ENCODE measurements at regions not wholly inside any gene's neighbourhood (a gene's known extent, or its start where the extent isn't known, plus 50 kb on each side); places are given as distances from the start of the nearest gene placed in this dataset.
A peak's percentile ranks its signal among the peaks of the same experiment; 100 is the strongest.

- CTCF ChIA-PET = no interaction called here
- no peak overlapping the region for H3K4me3 ChIP-seq (ENCODE audit: low read length)
These were observed 625.4 kb downstream of the KCNJ2 start for GRCh38 chr17:70794738-70795137.

GRCh38 chr17:70795620-70796019 is 626.3 kb downstream of the KCNJ2 start:
- H3K27ac Mint-ChIP-seq = no peak overlapping the region
- Histone ChIP-seq H3K4me1 (ENCODE audit: insufficient read depth, low read length) (no peaks in the 10 kb centered on the region), H3K27me3 (ENCODE audit: insufficient read depth, low read length, poor library complexity, severe bottlenecking) (no peaks in the 10 kb centered on the region), H3K9me3 (ENCODE audit: low read length) (no peaks in the 10 kb centered on the region), H3K4me3 (ENCODE audit: low read length) (no peak overlapping the region), H3K27ac (ENCODE audit: low read depth, low read length) (no peak overlapping the region), H3K36me3 (ENCODE audit: insufficient read depth, low read length) (no peaks in the 10 kb centered on the region)
- POLR2A ChIA-PET = no interaction called here
- peaks cover 0 to 2% (median 0%) of the 10 kb centered on the region in 3 donors for H3K36me3 Mint-ChIP-seq
- DNase-seq = no peak
- H3K4me1 Mint-ChIP-seq = no peaks in the 10 kb centered on the region
- H3K9me3 Mint-ChIP-seq = peaks cover 0 to 7% (median 1%) of the 10 kb centered on the region in 5 donors
- CTCF ChIA-PET = no interaction called here
- no peaks in the 10 kb centered on the region for H3K27me3 Mint-ChIP-seq
- no peak overlapping the region for H3K4me3 Mint-ChIP-seq

More at GRCh38 chr17:70794738-70795137, 625.4 kb downstream of the KCNJ2 start:
- DNase-seq = no peak
- Mint-ChIP-seq H3K4me1 (no peaks in the 10 kb centered on the region), H3K27ac (no peak overlapping the region), H3K36me3 (peaks cover 0 to 2% (median 0%) of the 10 kb centered on the region in 3 donors), H3K27me3 (no peaks in the 10 kb centered on the region), H3K9me3 (peaks cover 0 to 8% (median 1%) of the 10 kb centered on the region in 5 donors), H3K4me3 (no peak overlapping the region)
- Histone ChIP-seq H3K27ac (ENCODE audit: low read depth, low read length) (no peak overlapping the region), H3K9me3 (ENCODE audit: low read length) (no peaks in the 10 kb centered on the region), H3K27me3 (ENCODE audit: insufficient read depth, low read length, poor library complexity, severe bottlenecking) (no peaks in the 10 kb centered on the region), H3K36me3 (ENCODE audit: insufficient read depth, low read length) (no peaks in the 10 kb centered on the region), H3K4me1 (ENCODE audit: insufficient read depth, low read length) (no peaks in the 10 kb centered on the region)
- POLR2A ChIA-PET = no interaction called here

- no peaks in the 10 kb centered on the region for H3K27me3 Mint-ChIP-seq
- no peaks in the 10 kb centered on the region for H3K4me1 Mint-ChIP-seq
- ChIA-PET POLR2A (no interaction called here), CTCF (no interaction called here)
- no peak for DNase-seq
- H3K36me3 Mint-ChIP-seq = peaks cover 0 to 2% (median 0%) of the 10 kb centered on the region in 3 donors
- Histone ChIP-seq H3K4me1 (ENCODE audit: insufficient read depth, low read length) (no peaks in the 10 kb centered on the region), H3K27me3 (ENCODE audit: insufficient read depth, low read length, poor library complexity, severe bottlenecking) (no peaks in the 10 kb centered on the region), H3K27ac (ENCODE audit: low read depth, low read length) (no peak overlapping the region), H3K36me3 (ENCODE audit: insufficient read depth, low read length) (no peaks in the 10 kb centered on the region), H3K9me3 (ENCODE audit: low read length) (no peaks in the 10 kb centered on the region), H3K4me3 (ENCODE audit: low read length) (no peak overlapping the region)
- H3K9me3 Mint-ChIP-seq = peaks cover 0 to 10% (median 0%) of the 10 kb centered on the region in 5 donors
- no peak overlapping the region for H3K4me3 Mint-ChIP-seq
- H3K27ac Mint-ChIP-seq = no peak overlapping the region
These were observed 627.4 kb downstream of the KCNJ2 start for GRCh38 chr17:70796757-70797156.

GRCh38 chr17:70797166-70797565 is 627.8 kb downstream of the KCNJ2 start:
- POLR2A ChIA-PET = no interaction called here
- Mint-ChIP-seq H3K36me3 (peaks cover 0 to 2% (median 0%) of the 10 kb centered on the region in 3 donors), H3K27me3 (no peaks in the 10 kb centered on the region), H3K27ac (peak overlapping the region in 1 of 8 donors; percentile 32), H3K4me3 (no peak overlapping the region), H3K9me3 (peaks cover 0 to 10% (median 0%) of the 10 kb centered on the region in 5 donors), H3K4me1 (no peaks in the 10 kb centered on the region)
- Histone ChIP-seq H3K4me1 (ENCODE audit: insufficient read depth, low read length) (no peaks in the 10 kb centered on the region), H3K9me3 (ENCODE audit: low read length) (no peaks in the 10 kb centered on the region), H3K4me3 (ENCODE audit: low read length) (no peak overlapping the region), H3K27me3 (ENCODE audit: insufficient read depth, low read length, poor library complexity, severe bottlenecking) (no peaks in the 10 kb centered on the region), H3K36me3 (ENCODE audit: insufficient read depth, low read length) (no peaks in the 10 kb centered on the region), H3K27ac (ENCODE audit: low read depth, low read length) (no peak overlapping the region)
- DNase-seq = no peak
- CTCF ChIA-PET = no interaction called here

GRCh38 chr17:70804161-70804560 is 634.8 kb downstream of the KCNJ2 start:
- Mint-ChIP-seq H3K4me1 (no peaks in the 10 kb centered on the region), H3K4me3 (no peak overlapping the region), H3K27ac (no peak overlapping the region), H3K27me3 (no peaks in the 10 kb centered on the region), H3K36me3 (no peaks in the 10 kb centered on the region), H3K9me3 (peaks cover 0 to 13% (median 3%) of the 10 kb centered on the region in 5 donors)
- no peak overlapping the region for H3K4me3 ChIP-seq (ENCODE audit: low read length)
- H3K27ac ChIP-seq (ENCODE audit: low read depth, low read length) = no peak overlapping the region
- CTCF ChIA-PET = no interaction called here
- no peaks in the 10 kb centered on the region for H3K4me1 ChIP-seq (ENCODE audit: insufficient read depth, low read length)
- H3K9me3 ChIP-seq (ENCODE audit: low read length) = no peaks in the 10 kb centered on the region
- H3K27me3 ChIP-seq (ENCODE audit: insufficient read depth, low read length, poor library complexity, severe bottlenecking) = no peaks in the 10 kb centered on the region
- POLR2A ChIA-PET = no interaction called here
- no peaks in the 10 kb centered on the region for H3K36me3 ChIP-seq (ENCODE audit: insufficient read depth, low read length)
- no peak for DNase-seq

- Mint-ChIP-seq H3K27me3 (no peaks in the 10 kb centered on the region), H3K9me3 (peaks cover 3 to 15% (median 4%) of the 10 kb centered on the region in 5 donors), H3K36me3 (no peaks in the 10 kb centered on the region), H3K4me1 (no peaks in the 10 kb centered on the region), H3K4me3 (no peak overlapping the region), H3K27ac (no peak overlapping the region)
- H3K4me1 ChIP-seq (ENCODE audit: insufficient read depth, low read length) = no peaks in the 10 kb centered on the region
- H3K27me3 ChIP-seq (ENCODE audit: insufficient read depth, low read length, poor library complexity, severe bottlenecking) = no peaks in the 10 kb centered on the region
- H3K36me3 ChIP-seq (ENCODE audit: insufficient read depth, low read length) = no peaks in the 10 kb centered on the region
- ChIA-PET POLR2A (no interaction called here), CTCF (no interaction called here)
- H3K9me3 ChIP-seq (ENCODE audit: low read length) = no peaks in the 10 kb centered on the region
- DNase-seq = no peak
- no peak overlapping the region for H3K4me3 ChIP-seq (ENCODE audit: low read length)
- no peak overlapping the region for H3K27ac ChIP-seq (ENCODE audit: low read depth, low read length)
These were observed 639.3 kb downstream of the KCNJ2 start for GRCh38 chr17:70808596-70808995.

GRCh38 chr17:70810609-70811008 is 641.3 kb downstream of the KCNJ2 start:
- Mint-ChIP-seq H3K4me1 (no peaks in the 10 kb centered on the region), H3K4me3 (no peak overlapping the region), H3K27me3 (no peaks in the 10 kb centered on the region), H3K36me3 (no peaks in the 10 kb centered on the region), H3K27ac (no peak overlapping the region), H3K9me3 (peaks cover 0 to 15% (median 7%) of the 10 kb centered on the region in 5 donors)
- Histone ChIP-seq H3K4me1 (ENCODE audit: insufficient read depth, low read length) (no peaks in the 10 kb centered on the region), H3K4me3 (ENCODE audit: low read length) (no peak overlapping the region), H3K27me3 (ENCODE audit: insufficient read depth, low read length, poor library complexity, severe bottlenecking) (no peaks in the 10 kb centered on the region), H3K9me3 (ENCODE audit: low read length) (no peaks in the 10 kb centered on the region), H3K27ac (ENCODE audit: low read depth, low read length) (no peak overlapping the region), H3K36me3 (ENCODE audit: insufficient read depth, low read length) (no peaks in the 10 kb centered on the region)
- ChIA-PET POLR2A (no interaction called here), CTCF (no interaction called here)
- DNase-seq = no peak

GRCh38 chr17:70813355-70813930 is 644.1 kb downstream of the KCNJ2 start:
- H3K36me3 ChIP-seq (ENCODE audit: insufficient read depth, low read length) = no peaks in the 10 kb centered on the region
- Mint-ChIP-seq H3K4me3 (no peak overlapping the region), H3K4me1 (no peaks in the 10 kb centered on the region), H3K36me3 (no peaks in the 10 kb centered on the region), H3K27me3 (no peaks in the 10 kb centered on the region), H3K27ac (no peak overlapping the region), H3K9me3 (peaks cover 3 to 17% (median 7%) of the 10 kb centered on the region in 5 donors)
- H3K4me3 ChIP-seq (ENCODE audit: low read length) = no peak overlapping the region
- POLR2A ChIA-PET = no interaction called here
- H3K4me1 ChIP-seq (ENCODE audit: insufficient read depth, low read length) = no peaks in the 10 kb centered on the region
- no peaks in the 10 kb centered on the region for H3K9me3 ChIP-seq (ENCODE audit: low read length)
- CTCF ChIA-PET = no interaction called here
- H3K27me3 ChIP-seq (ENCODE audit: insufficient read depth, low read length, poor library complexity, severe bottlenecking) = no peaks in the 10 kb centered on the region
- no peak for DNase-seq
- no peak overlapping the region for H3K27ac ChIP-seq (ENCODE audit: low read depth, low read length)

- H3K36me3 Mint-ChIP-seq = no peaks in the 10 kb centered on the region
- peaks cover 3 to 18% (median 4%) of the 10 kb centered on the region in 5 donors for H3K9me3 Mint-ChIP-seq
- no peak overlapping the region for H3K4me3 Mint-ChIP-seq
- no peak overlapping the region for H3K4me3 ChIP-seq (ENCODE audit: low read length)
- no peaks in the 10 kb centered on the region for H3K9me3 ChIP-seq (ENCODE audit: low read length)
- no peak overlapping the region for H3K27ac ChIP-seq (ENCODE audit: low read depth, low read length)
- DNase-seq = no peak
- POLR2A ChIA-PET = no interaction called here
- no peaks in the 10 kb centered on the region for H3K27me3 Mint-ChIP-seq
- no peaks in the 10 kb centered on the region for H3K36me3 ChIP-seq (ENCODE audit: insufficient read depth, low read length)
- H3K4me1 ChIP-seq (ENCODE audit: insufficient read depth, low read length) = no peaks in the 10 kb centered on the region
- H3K27ac Mint-ChIP-seq = no peak overlapping the region
- CTCF ChIA-PET = no interaction called here
- H3K4me1 Mint-ChIP-seq = no peaks in the 10 kb centered on the region
- no peaks in the 10 kb centered on the region for H3K27me3 ChIP-seq (ENCODE audit: insufficient read depth, low read length, poor library complexity, severe bottlenecking)
These were observed 649.9 kb downstream of the KCNJ2 start for GRCh38 chr17:70819183-70819582.

All from CD8-positive, alpha-beta memory T cell (primary cell).